Activated CD8-positive, alpha-beta T cell treated with anti-CD3 and anti-CD28 coated beads for 36 hours (primary cell): ENCODE measurements at regions not wholly inside any gene's neighbourhood (a gene's known extent, or its start where the extent isn't known, plus 50 kb on each side); places are given as distances from the start of the nearest gene placed in this dataset.

Experiments
- ATAC-seq: fragments of 200-7000 bp; cut with Tn5 transposase; one replicate; pipeline ENCODE4 v1.10.0; 2021; ENCODE audit warnings: mild to moderate bottlenecking, moderate library complexity
- CTCF ChIA-PET: fragments of 350-600 bp; sonication (Branson Sonifier 250); formaldehyde crosslinking; loops from one replicate; lab custom pipeline; 2021; ENCODE audit warnings: antibody characterized with exemption; lab: Charles Lee
- POLR2A ChIA-PET: fragments of 350-600 bp; sonication (Branson Sonifier 250); formaldehyde crosslinking; loops from one replicate; lab custom pipeline; 2021; ENCODE audit warnings: antibody characterized with exemption; lab: Charles Lee
- DNase-seq: peaks from one replicate; pipeline ENCODE4 v3.0.0-alpha.2; 2020
- H3K27ac Mint-ChIP-seq: one replicate; pipeline ENCODE4 v1.8.0; 2021; ENCODE audit warnings: mild to moderate bottlenecking, mixed read lengths
- H3K27me3 Mint-ChIP-seq: one replicate; pipeline ENCODE4 v1.8.0; 2021; ENCODE audit warnings: mixed read lengths
- H3K36me3 Mint-ChIP-seq: one replicate; pipeline ENCODE4 v1.8.0; 2021; ENCODE audit warnings: low read depth, mixed read lengths
- H3K4me1 Mint-ChIP-seq: one replicate; pipeline ENCODE4 v1.8.0; 2021; ENCODE audit warnings: low read depth, mixed read lengths
- H3K4me3 Mint-ChIP-seq: one replicate; pipeline ENCODE4 v1.8.0; 2021; ENCODE audit warnings: mild to moderate bottlenecking, moderate library complexity, mixed read lengths
- H3K9me3 Mint-ChIP-seq: one replicate; pipeline ENCODE4 v1.8.0; 2021; ENCODE audit warnings: mixed read lengths
- CTCF ChIP-seq: fragments of 200-600 bp; IDR thresholded peaks from one replicate; pipeline ENCODE4 v1.8.0; 2022; ENCODE audit warnings: antibody characterized with exemption, mild to moderate bottlenecking
- intact Hi-C: fragments of 100-400 bp; cut with micrococcal nuclease; formaldehyde crosslinking; loops from one replicate; pipeline ENCODE4 v1.10.0; 2022

DNA sequence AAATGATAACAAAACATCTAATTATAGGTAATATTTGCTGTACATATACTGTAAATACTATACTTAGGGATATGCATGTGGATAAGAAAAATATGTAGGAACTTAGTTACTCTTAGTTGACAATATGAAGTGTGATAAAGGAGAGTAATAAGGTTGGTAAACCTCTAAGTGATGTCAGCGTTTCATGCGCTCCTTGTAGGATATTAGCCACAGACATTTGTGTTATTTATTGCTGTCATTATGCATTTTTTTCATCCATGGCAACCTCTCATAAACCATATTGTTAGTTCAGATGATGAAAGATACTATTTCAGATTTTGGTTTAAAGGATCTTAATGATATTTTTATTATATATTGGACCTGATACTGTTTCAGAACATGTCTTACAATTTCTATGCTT is 298.1 kb upstream of the PITX2 start:
- Mint-ChIP-seq H3K27me3 (no peaks in the 10 kb centered on the region), H3K4me3 (no peak overlapping the region), H3K27ac (no peak overlapping the region), H3K9me3 (no peaks in the 10 kb centered on the region), H3K36me3 (no peaks in the 10 kb centered on the region), H3K4me1 (no peaks in the 10 kb centered on the region)
- intact Hi-C loops = no loop called here
- DNase-seq (no peak), ATAC-seq (no peak)
- ChIA-PET CTCF (no interaction called here), POLR2A (no interaction called here)
- no peak for TF ChIP-seq CTCF

DNA sequence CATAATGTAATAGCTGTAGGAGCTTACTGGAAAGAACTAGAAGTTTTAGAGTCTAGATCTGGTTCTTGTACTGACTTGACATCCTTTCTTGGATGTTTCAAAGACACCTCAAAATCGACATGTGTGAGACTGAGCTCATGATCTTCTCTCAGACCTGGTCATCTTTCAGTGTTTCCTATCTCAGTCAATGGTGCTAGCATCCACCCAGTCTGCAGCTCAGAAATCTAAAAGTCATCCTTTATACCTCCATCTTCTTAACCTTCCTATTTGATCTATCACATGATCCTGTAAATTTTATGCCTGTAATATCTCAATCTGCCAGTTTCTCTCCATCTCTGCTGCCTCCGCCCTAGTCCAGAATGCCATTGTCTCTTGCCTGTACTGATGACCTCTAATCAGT is 301.9 kb upstream of the PITX2 start:
- POLR2A ChIA-PET = no interaction called here
- CTCF ChIA-PET = no interaction called here
- Mint-ChIP-seq H3K36me3 (no peaks in the 10 kb centered on the region), H3K4me1 (no peaks in the 10 kb centered on the region), H3K9me3 (no peaks in the 10 kb centered on the region), H3K4me3 (no peak overlapping the region), H3K27ac (no peak overlapping the region), H3K27me3 (no peaks in the 10 kb centered on the region)
- DNase-seq (no peak), ATAC-seq (no peak)
- intact Hi-C loops = no loop called here
- no peak for TF ChIP-seq CTCF

- Mint-ChIP-seq H3K27ac (no peak overlapping the region), H3K27me3 (no peaks in the 10 kb centered on the region), H3K36me3 (no peaks in the 10 kb centered on the region), H3K9me3 (no peaks in the 10 kb centered on the region), H3K4me3 (no peak overlapping the region), H3K4me1 (no peaks in the 10 kb centered on the region)
- TF ChIP-seq CTCF = no peak
- intact Hi-C loops = no loop called here
- ATAC-seq (no peak), DNase-seq (no peak)
- POLR2A ChIA-PET = no interaction called here
- CTCF ChIA-PET = no interaction called here
These were observed 304.0 kb upstream of the PITX2 start for GRCh38 chr4:110926841-110927400.

DNA sequence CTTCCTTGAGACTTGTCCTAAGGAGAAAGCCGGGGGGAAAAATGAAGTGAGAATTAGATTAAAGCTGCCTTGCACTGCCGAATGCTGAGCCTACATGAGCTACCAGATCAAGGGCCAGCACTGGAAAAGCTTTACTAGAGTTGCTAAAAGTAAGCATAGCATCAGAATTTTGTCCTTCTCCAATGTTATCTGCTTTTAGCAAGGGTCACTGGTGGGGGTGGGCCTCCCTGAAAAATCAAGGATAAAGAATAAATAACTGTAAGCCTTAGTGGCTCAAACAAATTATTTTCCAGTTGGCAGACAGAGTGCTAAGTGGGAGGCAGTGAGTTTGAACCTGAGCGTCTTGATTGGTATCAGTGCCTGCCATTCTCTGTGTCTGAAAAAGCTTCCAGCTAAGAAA is 310.5 kb upstream of the PITX2 start:
- POLR2A ChIA-PET = no interaction called here
- Mint-ChIP-seq H3K9me3 (peaks cover 2% of the 10 kb centered on the region), H3K36me3 (no peaks in the 10 kb centered on the region), H3K4me1 (no peaks in the 10 kb centered on the region), H3K27ac (no peak overlapping the region), H3K4me3 (no peak overlapping the region), H3K27me3 (no peaks in the 10 kb centered on the region)
- DNase-seq = no peak
- ATAC-seq = no peak
- intact Hi-C loops = no loop called here
- TF ChIP-seq CTCF = no peak
- CTCF ChIA-PET = no interaction called here

- no peak for ATAC-seq
- no peak for TF ChIP-seq CTCF
- no peaks in the 10 kb centered on the region for H3K4me1 Mint-ChIP-seq
- DNase-seq = no peak
- H3K27me3 Mint-ChIP-seq = no peaks in the 10 kb centered on the region
- peaks cover 5% of the 10 kb centered on the region for H3K9me3 Mint-ChIP-seq
- no peak overlapping the region for H3K4me3 Mint-ChIP-seq
- intact Hi-C loops = no loop called here
- H3K36me3 Mint-ChIP-seq = no peaks in the 10 kb centered on the region
- ChIA-PET POLR2A (no interaction called here), CTCF (no interaction called here)
- no peak overlapping the region for H3K27ac Mint-ChIP-seq
These were observed 321.6 kb upstream of the PITX2 start for GRCh38 chr4:110944501-110944900.
